ENCODE measurements at regions not wholly inside any gene's neighbourhood (a gene's known extent, or its start where the extent isn't known, plus 50 kb on each side); places are given as distances from the start of the nearest gene placed in this dataset.
"Not testable (repeated sequence)": the region's sequence is repeated elsewhere in the genome, so short reads cannot be mapped to it uniquely, and the experiment has no call there.

GRCh38 chr10:65196111-65196510 is 1674.9 kb downstream of the REEP3 start:
- intact Hi-C loops (cut with micrococcal nuclease), result no loop called here

DNA sequence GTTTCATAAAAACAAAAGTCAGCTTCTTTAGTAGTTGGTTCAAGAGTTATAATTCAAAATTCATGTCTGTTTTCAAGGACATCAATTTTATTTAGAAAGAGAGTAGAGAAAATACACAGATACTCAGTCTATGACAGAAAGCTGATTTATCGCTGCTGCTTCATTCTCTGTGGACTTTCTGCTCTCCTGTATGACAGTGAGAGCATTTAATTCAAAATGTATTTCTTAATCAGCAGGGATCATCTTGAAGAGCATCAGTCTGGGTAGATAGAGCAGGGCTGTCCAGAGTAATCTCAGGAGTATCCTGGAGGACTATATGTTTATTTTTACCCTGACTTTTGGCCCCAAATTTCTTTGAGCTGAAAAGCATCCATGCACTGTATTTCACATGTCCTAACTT is 1676.7 kb downstream of the REEP3 start:
- intact Hi-C loops (cut with micrococcal nuclease), result no loop called here

- intact Hi-C loops (cut with micrococcal nuclease), result no loop called here
Measured at GRCh38 chr10:65201491-65201890, 1680.3 kb downstream of the REEP3 start.

- intact Hi-C loops (cut with micrococcal nuclease), result no loop called here
Measured at GRCh38 chr10:65204999-65205398, 1683.8 kb downstream of the REEP3 start.

DNA sequence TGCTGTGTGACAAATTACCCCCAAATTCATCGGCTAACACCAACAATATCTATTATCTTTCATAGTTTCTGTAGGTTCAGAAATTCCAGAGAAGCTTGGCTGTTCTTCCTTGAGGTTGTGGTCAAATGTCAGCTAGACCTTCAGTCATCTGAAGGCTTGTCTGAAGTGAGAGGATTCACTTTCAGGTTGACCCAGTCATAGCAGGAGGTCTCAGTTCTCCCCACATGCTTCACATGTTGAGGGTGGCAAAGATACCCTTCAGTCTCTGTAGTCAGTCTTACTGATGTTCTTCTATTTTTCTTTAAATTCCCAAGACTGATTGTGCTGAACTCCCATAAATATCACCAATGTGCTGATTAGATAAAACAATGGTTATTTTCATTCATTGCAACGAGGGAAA is 1692.0 kb downstream of the REEP3 start:
- intact Hi-C loops (cut with micrococcal nuclease), result no loop called here

DNA sequence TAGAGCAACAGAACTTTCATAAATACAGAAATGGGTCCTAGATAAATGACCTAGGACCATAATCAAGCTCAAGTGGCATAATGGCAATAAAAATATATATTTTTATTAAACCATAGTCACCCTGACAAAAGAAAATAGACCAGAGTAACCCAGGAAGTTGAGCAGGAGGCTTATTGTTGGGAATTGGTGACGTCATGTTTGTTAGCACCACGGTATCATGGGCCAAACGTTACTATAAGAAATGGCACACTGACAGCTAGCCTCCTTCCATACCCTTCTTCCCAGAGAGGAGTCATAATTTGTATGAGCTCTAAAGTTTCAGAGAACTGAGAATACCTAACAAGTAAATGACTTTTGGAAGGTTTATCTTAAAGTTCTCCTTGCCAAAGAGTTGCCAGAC is 1698.2 kb downstream of the REEP3 start:
- intact Hi-C loops (cut with micrococcal nuclease), result no loop called here

GRCh38 chr10:65231148-65231547 is 1694.7 kb upstream of the LRRTM3 start:
- intact Hi-C loops (cut with micrococcal nuclease), result no loop called here

DNA sequence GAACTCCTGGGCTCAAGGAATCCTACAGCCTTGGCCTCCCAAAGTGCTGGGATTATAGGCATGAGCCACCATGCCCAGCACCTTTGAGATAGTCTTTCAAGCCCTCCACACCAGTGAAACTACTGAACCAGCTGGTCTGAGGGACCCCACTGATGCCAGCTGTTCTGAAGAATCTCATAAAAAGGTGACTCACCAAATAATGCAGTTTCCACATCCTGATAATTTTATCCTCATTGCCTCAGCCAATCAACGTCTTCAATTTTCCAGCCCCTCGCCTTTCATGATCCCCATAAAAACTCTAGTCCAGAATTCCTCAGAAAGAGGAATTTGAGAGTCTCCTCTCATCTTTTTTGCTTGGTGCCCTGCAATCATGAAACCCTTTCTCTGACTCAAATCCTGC is 1691.6 kb upstream of the LRRTM3 start:
- intact Hi-C loops (cut with micrococcal nuclease), result no loop called here

- intact Hi-C loops (cut with micrococcal nuclease), result no loop called here
Measured at GRCh38 chr10:65235266-65235665, 1690.6 kb upstream of the LRRTM3 start.

DNA sequence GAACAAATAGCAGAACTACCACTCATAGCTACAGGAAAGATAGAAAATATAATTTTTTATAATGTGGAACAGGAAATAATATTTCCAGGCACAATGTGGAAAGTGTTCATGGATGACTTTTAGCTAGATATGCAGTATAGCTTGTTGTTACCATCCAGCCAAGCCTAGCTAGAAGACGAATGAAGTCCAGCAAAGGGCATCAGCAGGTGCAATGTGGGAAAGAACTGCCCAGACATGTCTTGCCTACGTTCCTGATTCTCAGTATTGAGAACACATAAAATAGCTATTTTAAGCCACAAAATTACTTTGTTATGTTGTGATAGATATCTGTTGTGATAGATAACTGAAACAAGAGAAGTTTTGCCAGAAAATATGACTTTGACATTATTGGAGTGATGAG is 1690.0 kb upstream of the LRRTM3 start:
- intact Hi-C loops (cut with micrococcal nuclease), result no loop called here

GRCh38 chr10:65265451-65265954 is 1660.3 kb upstream of the LRRTM3 start:
- intact Hi-C loops (cut with micrococcal nuclease), result no loop called here

- intact Hi-C loops (cut with micrococcal nuclease), result not testable (repeated sequence)
Measured at GRCh38 chr10:65269551-65269950, 1656.3 kb upstream of the LRRTM3 start.

- intact Hi-C loops (cut with micrococcal nuclease), result no loop called here
Measured at GRCh38 chr10:65270969-65271368, 1654.9 kb upstream of the LRRTM3 start.

DNA sequence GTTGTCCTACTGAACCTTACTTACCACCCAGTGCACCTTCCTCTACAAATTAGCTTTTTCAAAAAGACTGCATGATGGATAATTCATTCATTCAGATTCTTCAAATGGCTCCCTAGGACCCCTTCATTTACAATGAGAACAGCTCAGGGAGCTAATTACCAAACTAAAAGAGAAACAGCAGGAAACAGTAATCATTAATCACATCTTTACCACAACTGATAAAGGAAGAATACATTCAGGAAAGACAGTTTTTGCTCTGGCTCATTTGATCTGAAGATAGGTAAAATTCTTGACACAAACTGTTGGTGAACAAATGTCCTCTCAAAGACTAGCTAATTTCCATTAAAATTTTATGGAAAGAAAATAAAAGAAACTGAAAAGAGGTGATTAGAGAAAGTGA is 1652.7 kb upstream of the LRRTM3 start:
- intact Hi-C loops (cut with micrococcal nuclease), result no loop called here

DNA sequence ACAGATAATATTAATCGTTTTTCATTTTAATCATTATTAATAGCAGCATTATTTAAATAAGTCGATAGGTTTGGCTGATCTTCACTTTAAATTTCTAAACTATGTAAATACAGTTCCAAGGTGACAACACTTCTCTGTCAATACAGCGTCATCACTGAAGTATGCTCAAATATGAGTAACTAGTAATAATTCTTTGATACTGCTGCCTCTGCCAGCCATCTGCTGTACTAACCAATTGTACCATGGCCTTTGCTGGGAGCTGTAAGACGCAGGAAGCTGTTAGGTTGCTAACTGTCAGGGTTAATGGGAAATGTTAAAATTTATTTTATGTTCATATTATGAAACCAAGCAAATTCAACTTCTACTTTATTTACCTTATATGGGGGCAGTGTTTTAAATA is 1650.5 kb upstream of the LRRTM3 start:
- intact Hi-C loops (cut with micrococcal nuclease), result no loop called here

GRCh38 chr10:65284495-65285041 is 1641.3 kb upstream of the LRRTM3 start:
- intact Hi-C loops (cut with micrococcal nuclease), result no loop called here

DNA sequence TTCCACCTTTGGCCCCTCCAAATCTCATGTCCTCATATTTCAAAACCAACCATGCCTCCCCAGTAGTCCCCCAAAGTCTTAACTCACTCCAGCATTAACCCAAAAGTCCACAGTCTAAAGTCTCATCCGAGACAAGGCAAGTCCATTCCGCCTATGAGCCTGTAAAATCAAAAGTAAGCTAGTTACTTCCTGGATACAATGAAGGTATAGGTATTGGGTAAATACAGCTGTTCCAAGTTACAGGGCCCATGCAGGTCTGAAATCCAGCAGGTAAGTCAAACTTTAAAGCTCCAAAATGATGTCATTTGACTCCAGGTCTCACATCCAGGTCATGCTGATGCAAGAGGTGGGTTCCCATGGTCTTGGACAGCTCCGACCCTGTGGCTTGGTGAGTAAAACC is 1640.1 kb upstream of the LRRTM3 start:
- intact Hi-C loops (cut with micrococcal nuclease), result not testable (repeated sequence)

GRCh38 chr10:65291286-65291685 is 1634.5 kb upstream of the LRRTM3 start:
- intact Hi-C loops (cut with micrococcal nuclease), result no loop called here

- intact Hi-C loops (cut with micrococcal nuclease), result no loop called here
Measured at GRCh38 chr10:65292551-65292950, 1633.3 kb upstream of the LRRTM3 start.

- intact Hi-C loops (cut with micrococcal nuclease), result no loop called here
Measured at GRCh38 chr10:65294329-65294728, 1631.5 kb upstream of the LRRTM3 start.

DNA sequence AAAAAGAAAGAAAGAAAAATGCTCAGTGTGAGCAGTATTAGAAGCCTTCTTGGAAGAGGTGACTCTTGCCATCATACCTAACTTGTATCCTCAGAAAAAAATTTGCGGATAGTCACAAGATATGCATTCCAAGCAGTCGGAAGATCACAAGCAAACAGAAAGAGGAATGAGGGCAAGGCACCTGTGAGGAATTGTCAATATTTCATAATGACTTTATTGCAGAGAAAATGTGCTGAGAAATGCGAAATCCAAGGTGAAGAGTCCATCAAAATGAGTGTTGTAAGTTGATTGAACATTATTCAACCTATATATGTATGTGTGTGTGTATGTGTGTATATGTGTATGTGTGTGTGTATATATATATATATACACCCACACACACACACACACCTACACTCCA is 1624.7 kb upstream of the LRRTM3 start:
- intact Hi-C loops (cut with micrococcal nuclease), result no loop called here

DNA sequence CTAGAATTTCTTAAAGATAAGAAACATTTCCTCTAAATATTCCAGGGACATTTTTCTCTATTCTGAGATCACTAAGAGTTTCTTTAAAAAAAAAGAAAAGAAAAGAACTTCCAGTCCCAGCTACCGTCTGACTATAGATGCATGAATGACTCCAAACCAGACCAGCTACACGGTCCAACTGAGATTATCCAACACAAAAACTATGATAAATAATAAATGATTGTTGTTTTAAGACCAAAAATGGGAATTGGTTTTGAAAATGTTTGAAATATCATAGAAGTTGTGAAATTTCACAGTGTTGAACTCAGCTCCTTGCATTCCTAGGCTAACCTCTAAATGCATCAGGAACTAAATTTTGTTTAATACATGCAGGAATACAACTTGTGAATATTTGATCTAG is 1619.6 kb upstream of the LRRTM3 start:
- intact Hi-C loops (cut with micrococcal nuclease), result no loop called here

DNA sequence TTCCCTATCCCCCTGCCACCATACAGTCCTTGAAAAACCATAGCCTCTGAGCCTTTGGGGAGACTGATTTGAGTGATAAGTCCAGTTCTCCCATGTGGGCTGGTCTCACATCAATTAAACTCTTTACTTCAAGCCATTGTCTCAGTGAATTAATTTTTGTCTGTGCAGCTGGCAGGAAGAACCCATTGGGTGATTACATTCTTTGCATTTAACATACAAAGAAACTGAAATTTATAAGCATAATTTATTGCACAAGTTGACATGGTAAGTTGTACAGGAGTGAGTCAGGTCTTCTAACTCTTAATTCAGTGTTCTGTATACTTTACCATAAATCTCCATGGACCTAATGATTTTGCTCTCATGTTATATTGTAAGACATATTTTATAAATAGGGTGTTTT is 1613.0 kb upstream of the LRRTM3 start:
- intact Hi-C loops (cut with micrococcal nuclease), result no loop called here

DNA sequence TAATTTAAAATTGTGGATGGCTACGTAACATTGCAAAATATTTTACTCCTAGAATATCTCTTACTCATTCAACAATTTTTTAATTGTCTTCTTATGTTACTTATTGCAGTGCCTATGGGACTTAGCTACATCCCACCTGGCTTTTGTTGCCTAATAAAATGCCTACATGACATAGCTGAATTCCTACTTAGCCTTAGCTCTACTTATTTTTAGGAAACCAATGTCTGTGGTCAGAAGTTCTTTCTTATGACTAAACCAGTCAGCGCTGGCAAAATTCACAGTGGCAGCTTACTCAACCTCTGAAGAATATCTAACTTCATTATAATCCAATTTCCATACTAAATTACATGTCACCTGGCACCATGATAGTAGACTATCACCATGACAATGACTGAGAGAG is 1612.4 kb upstream of the LRRTM3 start:
- intact Hi-C loops (cut with micrococcal nuclease), result no loop called here
